H1 (cell line): ENCODE measurements at regions not wholly inside any gene's neighbourhood (a gene's known extent, or its start where the extent isn't known, plus 50 kb on each side); places are given as distances from the start of the nearest gene placed in this dataset.
A peak's percentile ranks its signal among the peaks of the same experiment; 100 is the strongest.

ENCODE experiments used
- CTCF ChIA-PET: fragments of 300-600 bp; sonication (Branson Sonifier 250); formaldehyde crosslinking; loops from one replicate; lab custom pipeline; 2021; ENCODE audit not compliant: partially characterized antibody; lab: Charles Lee
- POLR2A ChIA-PET: fragments of 300-600 bp; sonication (Branson Sonifier 250); formaldehyde crosslinking; loops from one replicate; lab custom pipeline; 2021; ENCODE audit warnings: inconsistent platforms; ENCODE audit not compliant: partially characterized antibody; lab: Charles Lee
- DNase-seq, 2 experiments: peaks; one replicate each; pipeline versions ENCODE4 v3.0.0 to v3.0.0-alpha.2; 2010 to 2022; ENCODE audit warnings: low spot score in 2 of 2, low read depth in 1 of 2, mixed read lengths in 1 of 2
- FAIRE-seq: peaks from 2 replicates; lab custom pipeline; 2011; peaks lifted over from hg19 to GRCh38; lab: Jason Lieb, UNC
- H2AFZ ChIP-seq: 2 replicates; pipeline ENCODE4 v1.8.1; 2012; ENCODE audit warnings: low read length, inconsistent platforms
- H2AK5ac ChIP-seq: 2 replicates; pipeline ENCODE4 v1.6.1; 2013; ENCODE audit warnings: low read depth, low read length
- H2BK120ac ChIP-seq: replicated peaks from 2 replicates; pipeline ENCODE3; 2013; ENCODE audit warnings: low read depth, low read length, inconsistent platforms
- H2BK12ac ChIP-seq: 2 replicates; pipeline ENCODE4 v1.6.1; 2013; ENCODE audit warnings: low read depth, low read length
- H2BK15ac ChIP-seq: 2 replicates; pipeline ENCODE4 v1.6.1; 2013; ENCODE audit warnings: low read length
- H2BK20ac ChIP-seq: 2 replicates; pipeline ENCODE4 v1.6.1; 2013; ENCODE audit warnings: low read length
- H2BK5ac ChIP-seq: 2 replicates; pipeline ENCODE4 v1.6.1; 2013; ENCODE audit warnings: low read depth, low read length
- H3K14ac ChIP-seq: 2 replicates; pipeline ENCODE4 v1.6.1; 2013; ENCODE audit warnings: inconsistent platforms; ENCODE audit not compliant: insufficient read length
- H3K18ac ChIP-seq: 2 replicates; pipeline ENCODE4 v1.6.1; 2013; ENCODE audit warnings: low read length; ENCODE audit errors: extremely low read depth
- H3K23ac ChIP-seq: 2 replicates; pipeline ENCODE4 v1.6.1; 2013; ENCODE audit warnings: inconsistent platforms; ENCODE audit not compliant: insufficient read length
- H3K23me2 ChIP-seq: 2 replicates; pipeline ENCODE4 v1.6.1; 2013; ENCODE audit warnings: low read depth, low read length
- H3K27ac ChIP-seq: 2 replicates; pipeline ENCODE4 v1.6.1; 2011; ENCODE audit warnings: low read depth, low read length, inconsistent platforms
- H3K27me3 ChIP-seq, 4 experiments: replicated peaks in 1 of 4; 1 replicate in 1 of 4; 2 replicates in 3 of 4; pipeline versions ENCODE4 v1.6.1 to v1.8.1; 2011 to 2013; ENCODE audit warnings: low read length in 3 of 4, mild to moderate bottlenecking in 3 of 4, inconsistent platforms in 2 of 4, mixed read lengths in 2 of 4, moderate library complexity in 1 of 4; ENCODE audit not compliant: control insufficient read depth in 3 of 4, insufficient read depth in 3 of 4; ENCODE audit errors: extremely low read depth in 1 of 4
- H3K36me3 ChIP-seq, 4 experiments: 2 replicates each; pipeline versions ENCODE4 v1.6.1 to v1.8.1; 2011 to 2013; ENCODE audit warnings: mild to moderate bottlenecking in 4 of 4, low read length in 3 of 4, moderate library complexity in 2 of 4, control low read depth in 1 of 4, inconsistent platforms in 1 of 4; ENCODE audit not compliant: insufficient read depth in 4 of 4, control insufficient read depth in 2 of 4
- H3K4ac ChIP-seq: replicated peaks from 2 replicates; pipeline ENCODE3; 2013; ENCODE audit warnings: low read length, low read depth, mixed read lengths, inconsistent platforms; ENCODE audit not compliant: insufficient read length
- H3K4me1 ChIP-seq, 4 experiments: replicated peaks in 1 of 4; 1 replicate in 1 of 4; 2 replicates in 3 of 4; pipeline versions ENCODE4 v1.6.1 to v1.8.1; 2011 to 2013; ENCODE audit warnings: low read length in 3 of 4, inconsistent platforms in 2 of 4, mixed read lengths in 1 of 4; ENCODE audit not compliant: insufficient read depth in 4 of 4, control insufficient read depth in 3 of 4
- H3K4me2 ChIP-seq, 2 experiments: 2 replicates each; pipeline versions ENCODE4 v1.6.1 to v1.8.1; 2011 to 2013; ENCODE audit warnings: low read depth in 2 of 2, low read length in 2 of 2, control low read depth in 1 of 2, inconsistent platforms in 1 of 2, mild to moderate bottlenecking in 1 of 2; ENCODE audit not compliant: insufficient read depth in 1 of 2
- H3K4me3 ChIP-seq, 4 experiments: fragments of 200-600, 300-600 bp in 1 of 4; sonication (generic), shearing (Covaris generic), sonication (Bioruptor Twin) in 1 of 4; 2 replicates each; pipeline versions ENCODE4 v1.5.1 to v1.8.1; 2011 to 2016; ENCODE audit warnings: low read length in 4 of 4, low read depth in 3 of 4, control low read depth in 2 of 4, inconsistent platforms in 2 of 4, mild to moderate bottlenecking in 2 of 4, mixed read lengths in 1 of 4, moderate library complexity in 1 of 4; ENCODE audit not compliant: insufficient read depth in 2 of 4; ENCODE audit errors: extremely low read depth in 1 of 4
- H3K56ac ChIP-seq: replicated peaks from 2 replicates; pipeline ENCODE3; 2013; ENCODE audit warnings: low read depth, mild to moderate bottlenecking, mixed read lengths, low read length, inconsistent platforms; ENCODE audit not compliant: insufficient read length
- H3K79me1 ChIP-seq: 2 replicates; pipeline ENCODE4 v1.6.1; 2013; ENCODE audit warnings: low read depth, low read length, control low read depth
- H3K79me2 ChIP-seq, 2 experiments: 2 replicates each; pipeline versions ENCODE4 v1.6.1 to v1.8.1; 2012 to 2013; ENCODE audit warnings: low read length in 2 of 2, mild to moderate bottlenecking in 2 of 2, inconsistent platforms in 1 of 2; ENCODE audit not compliant: insufficient read depth in 2 of 2, control insufficient read depth in 1 of 2
- H3K9ac ChIP-seq, 4 experiments: replicated peaks in 1 of 4; 1 replicate in 1 of 4; 2 replicates in 3 of 4; pipeline versions ENCODE4 v1.6.1 to v1.8.1; 2011 to 2013; ENCODE audit warnings: low read depth in 3 of 4, low read length in 3 of 4, control low read depth in 2 of 4, mild to moderate bottlenecking in 2 of 4, moderate library complexity in 2 of 4, inconsistent platforms in 1 of 4; ENCODE audit errors: extremely low read depth in 1 of 4
- H3K9me3 ChIP-seq, 2 experiments: 2 replicates each; pipeline versions ENCODE4 v1.6.1 to v1.8.1; 2012 to 2013; ENCODE audit warnings: mild to moderate bottlenecking in 2 of 2, moderate library complexity in 2 of 2, control low read depth in 1 of 2, inconsistent platforms in 1 of 2, low read depth in 1 of 2, low read length in 1 of 2, mixed read lengths in 1 of 2; ENCODE audit not compliant: insufficient read depth in 2 of 2
- H4K20me1 ChIP-seq, 2 experiments: replicated peaks in 1 of 2; 2 replicates each; pipeline versions ENCODE3 to v1.8.1; 2011 to 2013; ENCODE audit warnings: inconsistent platforms in 2 of 2, low read length in 2 of 2, mild to moderate bottlenecking in 1 of 2; ENCODE audit not compliant: insufficient read depth in 2 of 2, control insufficient read depth in 1 of 2
- H4K5ac ChIP-seq: 2 replicates; pipeline ENCODE4 v1.6.1; 2013; ENCODE audit warnings: low read length, low read depth, mixed read lengths, inconsistent platforms; ENCODE audit not compliant: insufficient read length
- H4K8ac ChIP-seq: 2 replicates; pipeline ENCODE4 v1.8.0; 2013; ENCODE audit warnings: mild to moderate bottlenecking, moderate library complexity, low read length, inconsistent platforms; ENCODE audit not compliant: insufficient read depth; ENCODE audit errors: extremely low read depth
- H4K91ac ChIP-seq: replicated peaks from 2 replicates; pipeline ENCODE3; 2013; ENCODE audit warnings: low read length, mixed read lengths, inconsistent platforms; ENCODE audit not compliant: insufficient read length
- BACH1 ChIP-seq: IDR thresholded peaks from 2 replicates; pipeline ENCODE4 v1.6.1; 2012; ENCODE audit warnings: low read length, improper control_type of control experiment
- CBX8 ChIP-seq: fragments of 300-800, 300-1000 bp; sonication (generic); IDR thresholded peaks from 2 replicates; pipeline ENCODE4 v1.7.1; 2016; ENCODE audit warnings: low read depth, low read length, borderline replicate concordance
- CHD2 ChIP-seq: IDR thresholded peaks from 2 replicates; pipeline ENCODE4 v1.6.1; 2012; ENCODE audit warnings: low read length, improper control_type of control experiment
- EGR1 ChIP-seq: IDR thresholded peaks from 2 replicates; pipeline ENCODE4 v1.6.1; 2011; ENCODE audit warnings: low read depth, low read length, borderline replicate concordance
- EP300 ChIP-seq, 2 experiments: IDR thresholded peaks; 1 replicate in 1 of 2; 2 replicates in 1 of 2; pipeline ENCODE4 v1.6.1; 2011 to 2012; ENCODE audit warnings: low read depth in 2 of 2, low read length in 2 of 2, mild to moderate bottlenecking in 2 of 2, borderline replicate concordance in 1 of 2, inconsistent platforms in 1 of 2, moderate library complexity in 1 of 2
- JUND ChIP-seq: IDR thresholded peaks from 2 replicates; pipeline ENCODE4 v1.6.1; 2011; ENCODE audit warnings: mild to moderate bottlenecking, improper control_type of control experiment, low read length
- NANOG ChIP-seq: IDR thresholded peaks from 2 replicates; pipeline ENCODE4 v1.6.1; 2011; ENCODE audit warnings: low read length, low read depth, mild to moderate bottlenecking, inconsistent platforms; ENCODE audit not compliant: insufficient read depth, poor library complexity, severe bottlenecking
- RAD21 ChIP-seq, 2 experiments: IDR thresholded peaks in 1 of 2; conservative IDR thresholded peaks in 1 of 2; 2 replicates each; pipeline ENCODE4 v1.6.1; 2011; ENCODE audit warnings: low read depth in 2 of 2, low read length in 2 of 2, improper control_type of control experiment in 1 of 2, inconsistent platforms in 1 of 2, mild to moderate bottlenecking in 1 of 2, moderate library complexity in 1 of 2
- RFX5 ChIP-seq: IDR thresholded peaks from 2 replicates; pipeline ENCODE4 v1.6.1; 2011; ENCODE audit warnings: low read depth, low read length, improper control_type of control experiment, borderline replicate concordance
- RNF2 ChIP-seq: fragments of 200-900, 300-1000 bp; sonication (generic); IDR thresholded peaks from 2 replicates; pipeline ENCODE4 v1.7.1; 2016; ENCODE audit warnings: borderline replicate concordance, low read depth, mild to moderate bottlenecking, antibody characterized with exemption, low read length; ENCODE audit not compliant: poor library complexity, severe bottlenecking; ENCODE audit errors: missing control alignments
- TF ChIP-seq, protein P1 (sequence below): IDR thresholded peaks from 2 replicates; pipeline ENCODE4 v1.6.1; 2012; ENCODE audit warnings: inconsistent platforms

DNA sequence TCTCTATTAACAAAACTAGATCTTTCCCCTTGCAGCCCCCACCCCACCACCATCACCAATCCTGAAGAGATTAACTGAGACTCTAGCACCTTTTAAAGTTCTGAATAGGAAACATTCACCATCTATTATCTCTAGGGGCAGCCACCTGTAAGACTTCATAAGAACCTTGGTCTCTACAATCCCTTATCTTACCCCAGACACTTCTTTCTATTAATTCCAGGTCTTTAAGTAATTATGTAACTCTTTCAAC lies 180.2 kb upstream of the FBXL17 start:
- Histone ChIP-seq H2AK5ac (no peak overlapping the region), H3K14ac (no peak overlapping the region), H2BK120ac (no peak overlapping the region), H4K5ac (no peak overlapping the region), H3K79me2 (no peaks in the 10 kb centered on the region), H4K20me1 (no peaks in the 10 kb centered on the region), H2BK5ac (no peak overlapping the region), H3K23me2 (no peaks in the 10 kb centered on the region), H3K4me3 (no peak overlapping the region), H3K23ac (no peak overlapping the region), H3K4me1 (peaks cover 0 to 5% (median 3%) of the 10 kb centered on the region in 4 experiments; a peak in 4 of 7 replicates), H3K4ac (no peak overlapping the region), H3K27me3 (no peaks in the 10 kb centered on the region), H3K18ac (no peak overlapping the region), H3K9me3 (peaks cover 7 to 16% of the 10 kb centered on the region in 2 experiments), H2AFZ (no peak overlapping the region), H2BK20ac (peak overlapping the region; percentile 73; the same call in 1 of the 2 replicates), H2BK12ac (no peak overlapping the region), H3K56ac (no peak overlapping the region), H3K36me3 (peaks cover 0 to 2% (median 0%) of the 10 kb centered on the region in 4 experiments; a peak in 2 of 8 replicates), H3K27ac (no peak overlapping the region), H3K79me1 (no peaks in the 10 kb centered on the region), H2BK15ac (no peak overlapping the region), H4K91ac (no peak overlapping the region), H3K9ac (no peak overlapping the region), H4K8ac (no peak overlapping the region), H3K4me2 (no peak overlapping the region)
- CTCF ChIA-PET, result no interaction called here
- DNase-seq, result no peak
- TF ChIP-seq CBX8 (no peak), EGR1 (no peak), CHD2 (no peak), NANOG (no peak), JUND (no peak), BACH1 (no peak), RFX5 (no peak), RAD21 (IDR thresholded peaks at IDR 0.05 in 1 of 2, conservative IDR thresholded peaks at IDR 0.05 in 1 of 2; ENCODE audit: low read depth in 2 of 2, low read length in 2 of 2) (no peak), EP300 (IDR thresholded peaks at IDR 0.05; ENCODE audit: borderline replicate concordance in 1 of 2, low read depth in 2 of 2, low read length in 2 of 2) (no peak), RNF2 (no peak)
- TF ChIP-seq, protein P1, sequence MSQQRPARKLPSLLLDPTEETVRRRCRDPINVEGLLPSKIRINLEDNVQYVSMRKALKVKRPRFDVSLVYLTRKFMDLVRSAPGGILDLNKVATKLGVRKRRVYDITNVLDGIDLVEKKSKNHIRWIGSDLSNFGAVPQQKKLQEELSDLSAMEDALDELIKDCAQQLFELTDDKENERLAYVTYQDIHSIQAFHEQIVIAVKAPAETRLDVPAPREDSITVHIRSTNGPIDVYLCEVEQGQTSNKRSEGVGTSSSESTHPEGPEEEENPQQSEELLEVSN, result no peak
- FAIRE-seq, result no peak
- POLR2A ChIA-PET, result no interaction called here
